ENCODE measurements at regions not wholly inside any gene's neighbourhood (a gene's known extent, or its start where the extent isn't known, plus 50 kb on each side); places are given as distances from the start of the nearest gene placed in this dataset.
A peak's percentile ranks its signal among the peaks of the same experiment; 100 is the strongest.

- H3K4me3 ChIP-seq: no peak overlapping the region
- no peaks in the 10 kb centered on the region for H3K27me3 ChIP-seq
- no peaks in the 10 kb centered on the region for H3K9me3 ChIP-seq
- DNase-seq: no peak
- H3K36me3 ChIP-seq: no peaks in the 10 kb centered on the region
Measured at GRCh38 chr13:78437781-78438180, 165.6 kb downstream of the POU4F1 start.

- Histone ChIP-seq H3K27me3 (no peaks in the 10 kb centered on the region), H3K4me3 (no peak overlapping the region), H3K36me3 (no peaks in the 10 kb centered on the region), H3K9me3 (no peaks in the 10 kb centered on the region)
- no peak for DNase-seq
Measured at GRCh38 chr13:78436311-78436710, 167.0 kb downstream of the POU4F1 start.

GRCh38 chr13:78431328-78431727 is 172.0 kb downstream of the POU4F1 start:
- no peaks in the 10 kb centered on the region for H3K36me3 ChIP-seq
- no peak overlapping the region for H3K4me3 ChIP-seq
- no peaks in the 10 kb centered on the region for H3K27me3 ChIP-seq
- no peak for DNase-seq
- no peaks in the 10 kb centered on the region for H3K9me3 ChIP-seq

- Histone ChIP-seq H3K36me3 (no peaks in the 10 kb centered on the region), H3K4me3 (no peak overlapping the region), H3K9me3 (no peaks in the 10 kb centered on the region), H3K27me3 (no peaks in the 10 kb centered on the region)
- DNase-seq: no peak
Measured at GRCh38 chr13:78430811-78431210, 172.5 kb downstream of the POU4F1 start.

- Histone ChIP-seq H3K27me3 (no peaks in the 10 kb centered on the region), H3K4me3 (no peak overlapping the region), H3K36me3 (no peaks in the 10 kb centered on the region), H3K9me3 (no peaks in the 10 kb centered on the region)
- DNase-seq: no peak
Measured at GRCh38 chr13:78430166-78430791, 173.1 kb downstream of the POU4F1 start.

- Histone ChIP-seq H3K27me3 (no peaks in the 10 kb centered on the region), H3K4me3 (no peak overlapping the region), H3K9me3 (no peaks in the 10 kb centered on the region), H3K36me3 (no peaks in the 10 kb centered on the region)
- DNase-seq: no peak
Measured at GRCh38 chr13:78428646-78429045, 174.7 kb downstream of the POU4F1 start.

GRCh38 chr13:78426183-78426582 is 177.2 kb downstream of the POU4F1 start:
- Histone ChIP-seq H3K4me3 (no peak overlapping the region), H3K36me3 (no peaks in the 10 kb centered on the region)
- no peak for DNase-seq

GRCh38 chr13:78420814-78421213 is 182.5 kb downstream of the POU4F1 start:
- DNase-seq: peak; percentile 50
- H3K36me3 ChIP-seq: no peaks in the 10 kb centered on the region
- H3K9me3 ChIP-seq: no peaks in the 10 kb centered on the region
- no peaks in the 10 kb centered on the region for H3K27me3 ChIP-seq
- no peak overlapping the region for H3K4me3 ChIP-seq

More at GRCh38 chr13:78426183-78426582, 177.2 kb downstream of the POU4F1 start:
- Histone ChIP-seq H3K27me3 (no peaks in the 10 kb centered on the region), H3K9me3 (no peaks in the 10 kb centered on the region)

GRCh38 chr13:78413887-78414553 is 189.3 kb downstream of the POU4F1 start:
- no peak overlapping the region for H3K4me3 ChIP-seq
- no peaks in the 10 kb centered on the region for H3K9me3 ChIP-seq
- H3K36me3 ChIP-seq: no peaks in the 10 kb centered on the region
- DNase-seq: no peak
- no peaks in the 10 kb centered on the region for H3K27me3 ChIP-seq

GRCh38 chr13:78410847-78411246 is 192.5 kb downstream of the POU4F1 start:
- Histone ChIP-seq H3K4me3 (no peak overlapping the region), H3K27me3 (no peaks in the 10 kb centered on the region), H3K9me3 (no peaks in the 10 kb centered on the region), H3K36me3 (no peaks in the 10 kb centered on the region)
- DNase-seq: no peak

- Histone ChIP-seq H3K9me3 (no peaks in the 10 kb centered on the region), H3K4me3 (no peak overlapping the region), H3K27me3 (no peaks in the 10 kb centered on the region), H3K36me3 (no peaks in the 10 kb centered on the region)
- DNase-seq: no peak
Measured at GRCh38 chr13:78410164-78410563, 193.2 kb downstream of the POU4F1 start.

- Histone ChIP-seq H3K27me3 (no peaks in the 10 kb centered on the region), H3K4me3 (no peak overlapping the region), H3K9me3 (no peaks in the 10 kb centered on the region), H3K36me3 (no peaks in the 10 kb centered on the region)
- DNase-seq: no peak
Measured at GRCh38 chr13:78409172-78409571, 194.2 kb downstream of the POU4F1 start.

GRCh38 chr13:78404846-78405360 is 198.4 kb downstream of the POU4F1 start:
- Histone ChIP-seq H3K27me3 (no peaks in the 10 kb centered on the region), H3K4me3 (no peak overlapping the region), H3K9me3 (no peaks in the 10 kb centered on the region), H3K36me3 (no peaks in the 10 kb centered on the region)
- no peak for DNase-seq

- DNase-seq: no peak
- no peak overlapping the region for H3K4me3 ChIP-seq
- H3K27me3 ChIP-seq: no peaks in the 10 kb centered on the region
- H3K36me3 ChIP-seq: no peaks in the 10 kb centered on the region
- H3K9me3 ChIP-seq: no peaks in the 10 kb centered on the region
Measured at GRCh38 chr13:78402708-78403400, 200.5 kb downstream of the POU4F1 start.

GRCh38 chr13:78401873-78402707 is 201.3 kb downstream of the POU4F1 start:
- H3K9me3 ChIP-seq: no peaks in the 10 kb centered on the region
- no peak overlapping the region for H3K4me3 ChIP-seq
- H3K36me3 ChIP-seq: no peaks in the 10 kb centered on the region
- no peaks in the 10 kb centered on the region for H3K27me3 ChIP-seq
- no peak for DNase-seq

- no peaks in the 10 kb centered on the region for H3K9me3 ChIP-seq
- DNase-seq: no peak
- H3K36me3 ChIP-seq: no peaks in the 10 kb centered on the region
- no peaks in the 10 kb centered on the region for H3K27me3 ChIP-seq
- H3K4me3 ChIP-seq: no peak overlapping the region
Measured at GRCh38 chr13:78398743-78399410, 204.5 kb downstream of the POU4F1 start.

Measured in MG63 (cell line).